Astrocyte (in vitro differentiated cells and primary cell): ENCODE measurements at regions not wholly inside any gene's neighbourhood (a gene's known extent, or its start where the extent isn't known, plus 50 kb on each side); places are given as distances from the start of the nearest gene placed in this dataset.
A peak's percentile ranks its signal among the peaks of the same experiment; 100 is the strongest.

Source experiments
- DNase-seq: peaks from one replicate; pipeline ENCODE4 v3.0.0-alpha.2; 2010; ENCODE audit warnings: low read depth
- FAIRE-seq: peaks from 2 replicates; lab custom pipeline; 2011; peaks lifted over from hg19 to GRCh38; lab: Jason Lieb, UNC
- H2AFZ ChIP-seq: 2 replicates; pipeline ENCODE4 v1.6.0; 2012; ENCODE audit warnings: low read depth, low read length, inconsistent platforms
- H3K27ac ChIP-seq: 2 replicates; pipeline ENCODE4 v1.5.1; 2011; ENCODE audit warnings: low read depth, low read length, inconsistent platforms
- H3K27me3 ChIP-seq: 2 replicates; pipeline ENCODE4 v1.6.0; 2011; ENCODE audit warnings: low read length, inconsistent platforms; ENCODE audit not compliant: insufficient read depth
- H3K36me3 ChIP-seq: 2 replicates; pipeline ENCODE4 v1.5.1; 2011; ENCODE audit warnings: low read length, inconsistent platforms; ENCODE audit not compliant: insufficient read depth
- H3K4me1 ChIP-seq: 2 replicates; pipeline ENCODE4 v1.5.1; 2011; ENCODE audit warnings: low read length, inconsistent platforms; ENCODE audit not compliant: insufficient read depth
- H3K4me2 ChIP-seq: 2 replicates; pipeline ENCODE4 v1.6.0; 2012; ENCODE audit warnings: low read length, inconsistent platforms
- H3K4me3 ChIP-seq: 2 replicates; pipeline ENCODE4 v1.5.1; 2011; ENCODE audit warnings: low read depth, mild to moderate bottlenecking, low read length, inconsistent platforms; ENCODE audit not compliant: insufficient read depth
- H3K79me2 ChIP-seq: 2 replicates; pipeline ENCODE4 v1.6.0; 2012; ENCODE audit warnings: mild to moderate bottlenecking, low read length, inconsistent platforms; ENCODE audit not compliant: insufficient read depth
- H3K9ac ChIP-seq: 2 replicates; pipeline ENCODE4 v1.6.0; 2012; ENCODE audit warnings: mild to moderate bottlenecking, low read length, inconsistent platforms
- H3K9me3 ChIP-seq: 2 replicates; pipeline ENCODE4 v1.5.1; 2012; ENCODE audit warnings: low read depth, mild to moderate bottlenecking, low read length, inconsistent platforms; ENCODE audit not compliant: insufficient read depth
- H4K20me1 ChIP-seq: 2 replicates; pipeline ENCODE4 v1.6.0; 2012; ENCODE audit warnings: low read length, inconsistent platforms; ENCODE audit not compliant: insufficient read depth
- H3K27ac Mint-ChIP-seq: one replicate; pipeline ENCODE4 v1.8.0; 2021; ENCODE audit warnings: mild to moderate bottlenecking, mixed read lengths; ENCODE audit not compliant: unreplicated experiment
- H3K27me3 Mint-ChIP-seq: one replicate; pipeline ENCODE4 v1.8.0; 2021; ENCODE audit warnings: low read depth, mixed read lengths; ENCODE audit not compliant: unreplicated experiment
- H3K36me3 Mint-ChIP-seq: one replicate; pipeline ENCODE4 v1.8.0; 2021; ENCODE audit warnings: low read depth, mixed read lengths; ENCODE audit not compliant: unreplicated experiment
- H3K4me1 Mint-ChIP-seq: one replicate; pipeline ENCODE4 v1.8.0; 2021; ENCODE audit warnings: low read depth, mixed read lengths; ENCODE audit not compliant: unreplicated experiment
- H3K4me3 Mint-ChIP-seq: one replicate; pipeline ENCODE4 v1.8.0; 2021; ENCODE audit warnings: mild to moderate bottlenecking, moderate library complexity, mixed read lengths; ENCODE audit not compliant: unreplicated experiment
- H3K9me3 Mint-ChIP-seq: one replicate; pipeline ENCODE4 v1.8.0; 2021; ENCODE audit warnings: mild to moderate bottlenecking, mixed read lengths; ENCODE audit not compliant: unreplicated experiment
- EZH2 ChIP-seq: IDR thresholded peaks from 2 replicates; pipeline ENCODE4 v1.6.1; 2012; ENCODE audit warnings: mild to moderate bottlenecking, low read length, inconsistent platforms; ENCODE audit not compliant: insufficient read depth
- TF ChIP-seq, protein P1 (sequence below): IDR thresholded peaks from 2 replicates; pipeline ENCODE4 v1.5.1; 2011; ENCODE audit warnings: low read depth, mild to moderate bottlenecking, inconsistent platforms, low read length, moderate library complexity; ENCODE audit not compliant: insufficient read depth

DNA sequence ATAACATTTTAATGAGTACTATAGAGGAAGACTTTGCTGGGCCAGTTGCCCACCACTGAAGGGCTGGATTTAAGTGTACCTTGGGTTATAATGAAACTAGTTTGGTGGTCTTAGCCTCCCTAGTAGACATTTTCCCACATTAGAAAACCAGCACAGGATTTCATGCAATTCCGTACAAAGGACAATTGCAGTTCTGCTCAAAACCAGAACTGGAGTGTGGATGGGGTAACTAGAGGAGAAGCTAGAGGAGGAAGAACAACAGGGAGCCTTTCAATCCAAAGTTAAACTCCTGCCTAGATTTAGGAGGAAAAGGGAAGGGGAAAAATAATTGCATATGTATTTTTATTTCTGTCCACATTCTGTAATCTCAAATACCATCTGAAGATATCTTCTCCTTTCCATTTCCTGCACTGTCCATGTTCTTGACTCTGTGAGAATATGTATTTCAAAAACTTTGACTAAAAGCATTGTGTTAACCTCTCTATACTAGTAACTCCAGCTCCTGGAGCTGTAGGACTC is 97.5 kb upstream of the SSBP2 start:
- Histone ChIP-seq H4K20me1 (no peaks in the 10 kb centered on the region), H3K27ac (no peak overlapping the region), H3K4me1 (peaks cover 20% of the 10 kb centered on the region), H3K4me3 (no peak overlapping the region), H3K79me2 (no peaks in the 10 kb centered on the region), H3K27me3 (no peaks in the 10 kb centered on the region), H2AFZ (no peak overlapping the region), H3K36me3 (no peaks in the 10 kb centered on the region), H3K9ac (no peak overlapping the region), H3K4me2 (peak overlapping the region; percentile 6), H3K9me3 (no peaks in the 10 kb centered on the region)
- FAIRE-seq (no peak), DNase-seq (no peak)
- Mint-ChIP-seq H3K4me3 (no peak overlapping the region), H3K27me3 (no peaks in the 10 kb centered on the region), H3K36me3 (no peaks in the 10 kb centered on the region), H3K4me1 (peaks cover 32% of the 10 kb centered on the region), H3K9me3 (no peaks in the 10 kb centered on the region), H3K27ac (no peak overlapping the region)
- TF ChIP-seq, protein P1, sequence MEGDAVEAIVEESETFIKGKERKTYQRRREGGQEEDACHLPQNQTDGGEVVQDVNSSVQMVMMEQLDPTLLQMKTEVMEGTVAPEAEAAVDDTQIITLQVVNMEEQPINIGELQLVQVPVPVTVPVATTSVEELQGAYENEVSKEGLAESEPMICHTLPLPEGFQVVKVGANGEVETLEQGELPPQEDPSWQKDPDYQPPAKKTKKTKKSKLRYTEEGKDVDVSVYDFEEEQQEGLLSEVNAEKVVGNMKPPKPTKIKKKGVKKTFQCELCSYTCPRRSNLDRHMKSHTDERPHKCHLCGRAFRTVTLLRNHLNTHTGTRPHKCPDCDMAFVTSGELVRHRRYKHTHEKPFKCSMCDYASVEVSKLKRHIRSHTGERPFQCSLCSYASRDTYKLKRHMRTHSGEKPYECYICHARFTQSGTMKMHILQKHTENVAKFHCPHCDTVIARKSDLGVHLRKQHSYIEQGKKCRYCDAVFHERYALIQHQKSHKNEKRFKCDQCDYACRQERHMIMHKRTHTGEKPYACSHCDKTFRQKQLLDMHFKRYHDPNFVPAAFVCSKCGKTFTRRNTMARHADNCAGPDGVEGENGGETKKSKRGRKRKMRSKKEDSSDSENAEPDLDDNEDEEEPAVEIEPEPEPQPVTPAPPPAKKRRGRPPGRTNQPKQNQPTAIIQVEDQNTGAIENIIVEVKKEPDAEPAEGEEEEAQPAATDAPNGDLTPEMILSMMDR, result no peak
- TF ChIP-seq EZH2, result no peak

DNA sequence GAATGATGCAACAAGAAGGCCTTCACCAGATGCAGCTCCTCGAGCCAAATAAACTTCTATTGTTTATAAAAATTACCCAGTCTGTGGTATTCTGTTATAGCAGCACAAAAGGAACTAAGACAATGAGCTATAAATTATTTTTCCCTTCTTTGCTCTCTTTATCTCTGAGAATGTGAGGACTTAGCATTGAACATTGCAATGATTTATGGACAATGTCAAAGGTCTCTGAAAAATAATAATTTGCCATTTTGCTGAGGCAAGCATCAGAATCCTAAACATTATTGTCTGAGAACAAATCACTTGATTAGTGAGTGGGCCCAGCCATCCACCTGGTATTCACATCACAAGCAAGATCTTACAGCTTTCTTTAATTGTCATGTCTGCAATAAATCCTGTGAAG is 95.4 kb upstream of the SSBP2 start:
- Mint-ChIP-seq H3K36me3 (no peaks in the 10 kb centered on the region), H3K27me3 (no peaks in the 10 kb centered on the region), H3K4me1 (peaks cover 17% of the 10 kb centered on the region), H3K27ac (no peak overlapping the region), H3K4me3 (no peak overlapping the region), H3K9me3 (no peaks in the 10 kb centered on the region)
- TF ChIP-seq EZH2, result no peak
- TF ChIP-seq, protein P1, result no peak
- H3K27me3 ChIP-seq, result no peaks in the 10 kb centered on the region
- H2AFZ ChIP-seq, result no peak overlapping the region
- H3K4me3 ChIP-seq, result no peak overlapping the region
- FAIRE-seq (no peak), DNase-seq (no peak)
- H4K20me1 ChIP-seq, result no peaks in the 10 kb centered on the region
- no peaks in the 10 kb centered on the region for H3K36me3 ChIP-seq
- no peaks in the 10 kb centered on the region for H3K9me3 ChIP-seq
- no peaks in the 10 kb centered on the region for H3K79me2 ChIP-seq
- no peak overlapping the region for H3K9ac ChIP-seq
- H3K4me2 ChIP-seq, result no peak overlapping the region
- peaks cover 10% of the 10 kb centered on the region for H3K4me1 ChIP-seq
- H3K27ac ChIP-seq, result no peak overlapping the region

DNA sequence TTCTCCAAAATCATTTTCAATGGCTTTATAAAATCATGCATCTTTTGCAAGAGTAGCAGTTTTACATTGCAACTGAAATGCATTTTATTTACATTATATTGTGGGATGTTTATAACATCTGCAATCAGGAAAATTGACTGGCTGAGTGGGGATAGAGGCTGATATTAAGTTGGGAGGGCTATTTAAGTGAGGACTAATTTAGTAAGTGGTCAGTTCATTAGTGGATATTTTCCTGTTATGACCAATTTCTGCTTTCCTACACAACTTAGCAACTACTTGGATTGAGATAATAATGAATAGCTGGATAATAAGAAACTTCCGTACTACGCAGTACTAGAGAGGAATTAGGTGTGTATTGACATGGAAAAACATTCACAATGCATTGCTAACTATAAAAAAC is 92.9 kb upstream of the SSBP2 start:
- no peak overlapping the region for H2AFZ ChIP-seq
- H3K36me3 Mint-ChIP-seq, result no peaks in the 10 kb centered on the region
- H3K27me3 ChIP-seq, result no peaks in the 10 kb centered on the region
- no peaks in the 10 kb centered on the region for H3K9me3 ChIP-seq
- H3K9ac ChIP-seq, result no peak overlapping the region
- H3K4me3 Mint-ChIP-seq, result no peak overlapping the region
- no peaks in the 10 kb centered on the region for H3K9me3 Mint-ChIP-seq
- no peaks in the 10 kb centered on the region for H3K27me3 Mint-ChIP-seq
- no peak overlapping the region for H3K4me3 ChIP-seq
- H4K20me1 ChIP-seq, result no peaks in the 10 kb centered on the region
- no peaks in the 10 kb centered on the region for H3K4me1 ChIP-seq
- FAIRE-seq (no peak), DNase-seq (no peak)
- no peak overlapping the region for H3K27ac Mint-ChIP-seq
- H3K4me2 ChIP-seq, result no peak overlapping the region
- H3K4me1 Mint-ChIP-seq, result no peaks in the 10 kb centered on the region
- H3K36me3 ChIP-seq, result no peaks in the 10 kb centered on the region
- no peak for TF ChIP-seq EZH2
- TF ChIP-seq, protein P1, result no peak
- no peaks in the 10 kb centered on the region for H3K79me2 ChIP-seq
- H3K27ac ChIP-seq, result no peak overlapping the region
